Keratinocyte (primary cell): ENCODE measurements at regions not wholly inside any gene's neighbourhood (a gene's known extent, or its start where the extent isn't known, plus 50 kb on each side); places are given as distances from the start of the nearest gene placed in this dataset.

Experiments used
- DNase-seq: peaks from one replicate; pipeline ENCODE4 v3.0.0-alpha.2; 2011; ENCODE audit warnings: low read depth, missing footprints, low spot score
- FAIRE-seq: peaks from 2 replicates; lab custom pipeline; 2011; peaks lifted over from hg19 to GRCh38; lab: Jason Lieb, UNC
- H2AFZ ChIP-seq: 2 replicates; pipeline ENCODE4 v1.6.0; 2012; ENCODE audit warnings: low read length, control low read depth, inconsistent platforms; ENCODE audit not compliant: control insufficient read depth
- H3K27ac ChIP-seq: 2 replicates; pipeline ENCODE4 v1.5.1; 2011; ENCODE audit warnings: low read length; ENCODE audit not compliant: control insufficient read depth, insufficient read depth
- H3K27me3 ChIP-seq: 3 replicates; pipeline ENCODE4 v1.6.0; 2011; ENCODE audit warnings: low read length; ENCODE audit not compliant: control insufficient read depth, insufficient read depth; ENCODE audit errors: extremely low read depth
- H3K36me3 ChIP-seq, 2 experiments: 2 replicates in 1 of 2; 3 replicates in 1 of 2; pipeline ENCODE4 v1.5.1; 2011; ENCODE audit warnings: low read length in 2 of 2, mild to moderate bottlenecking in 1 of 2; ENCODE audit not compliant: control insufficient read depth in 2 of 2, insufficient read depth in 2 of 2; ENCODE audit errors: extremely low read depth in 1 of 2
- H3K4me1 ChIP-seq: 3 replicates; pipeline ENCODE4 v1.5.1; 2011; ENCODE audit warnings: low read length; ENCODE audit not compliant: control insufficient read depth, insufficient read depth; ENCODE audit errors: extremely low read depth
- H3K4me2 ChIP-seq: 3 replicates; pipeline ENCODE4 v1.6.0; 2011; ENCODE audit warnings: low read depth, low read length; ENCODE audit not compliant: control insufficient read depth, insufficient read depth; ENCODE audit errors: extremely low read depth
- H3K4me3 ChIP-seq, 3 experiments: fragments of 200-600 bp in 1 of 3; sonication (generic) in 1 of 3; 2 replicates in 2 of 3; 3 replicates in 1 of 3; pipeline ENCODE4 v1.5.1; 2011 to 2016; ENCODE audit warnings: low read length in 3 of 3, mild to moderate bottlenecking in 3 of 3, control low read depth in 2 of 3, inconsistent platforms in 1 of 3, low read depth in 1 of 3, mixed read lengths in 1 of 3, mixed run types in 1 of 3, moderate library complexity in 1 of 3; ENCODE audit not compliant: control insufficient read depth in 2 of 3, insufficient read depth in 2 of 3; ENCODE audit errors: extremely low read depth in 1 of 3
- H3K79me2 ChIP-seq: 2 replicates; pipeline ENCODE4 v1.6.0; 2012; ENCODE audit warnings: low read length; ENCODE audit not compliant: control insufficient read depth, insufficient read depth
- H3K9ac ChIP-seq: 3 replicates; pipeline ENCODE4 v1.6.0; 2011; ENCODE audit warnings: low read length; ENCODE audit not compliant: control insufficient read depth, insufficient read depth; ENCODE audit errors: extremely low read depth
- H3K9me1 ChIP-seq: 3 replicates; pipeline ENCODE4 v1.6.0; 2011; ENCODE audit warnings: low read length; ENCODE audit not compliant: control insufficient read depth, insufficient read depth; ENCODE audit errors: extremely low read depth
- H3K9me3 ChIP-seq: 2 replicates; pipeline ENCODE4 v1.5.1; 2012; ENCODE audit warnings: low read depth, low read length; ENCODE audit not compliant: control insufficient read depth
- H4K20me1 ChIP-seq: 3 replicates; pipeline ENCODE4 v1.6.0; 2011; ENCODE audit warnings: low read length; ENCODE audit not compliant: control insufficient read depth, insufficient read depth; ENCODE audit errors: extremely low read depth
- EZH2 ChIP-seq: IDR thresholded peaks from one replicate; pipeline ENCODE4 v1.6.1; 2012; ENCODE audit warnings: inconsistent platforms, mild to moderate bottlenecking, low read length, moderate library complexity
- dilution Hi-C: fragments of 300-500 bp; cut with MboI; formaldehyde crosslinking; loops from one replicate; pipeline ENCODE4 v1.7.0; 2020; ENCODE audit warnings: low sequenced_read_pairs; ENCODE audit not compliant: extremely low pct_ligation_motif_present
- TF ChIP-seq, protein P1 (sequence below), 3 experiments: IDR thresholded peaks in 1 of 3; conservative IDR thresholded peaks in 1 of 3; optimal IDR thresholded peaks in 1 of 3; 2 replicates in 2 of 3; 3 replicates in 1 of 3; pipeline versions ENCODE3 to v1.5.1; 2011; ENCODE audit warnings: low read length in 3 of 3, mild to moderate bottlenecking in 3 of 3, moderate library complexity in 2 of 3, control low read depth in 1 of 3, inconsistent platforms in 1 of 3; ENCODE audit not compliant: insufficient read depth in 2 of 3; ENCODE audit errors: extremely low read depth in 1 of 3

GRCh38 chr11:70542811-70543210 is 144.5 kb downstream of the CTTN start:
- no peak overlapping the region for H3K9ac ChIP-seq
- no peak overlapping the region for H3K27ac ChIP-seq
- no peaks in the 10 kb centered on the region for H3K36me3 ChIP-seq
- H3K79me2 ChIP-seq: no peaks in the 10 kb centered on the region
- H3K4me2 ChIP-seq: no peak overlapping the region
- peaks cover 4% of the 10 kb centered on the region for H3K9me3 ChIP-seq
- DNase-seq (no peak), FAIRE-seq (no peak)
- no peak overlapping the region for H3K4me3 ChIP-seq
- TF ChIP-seq, protein P1, sequence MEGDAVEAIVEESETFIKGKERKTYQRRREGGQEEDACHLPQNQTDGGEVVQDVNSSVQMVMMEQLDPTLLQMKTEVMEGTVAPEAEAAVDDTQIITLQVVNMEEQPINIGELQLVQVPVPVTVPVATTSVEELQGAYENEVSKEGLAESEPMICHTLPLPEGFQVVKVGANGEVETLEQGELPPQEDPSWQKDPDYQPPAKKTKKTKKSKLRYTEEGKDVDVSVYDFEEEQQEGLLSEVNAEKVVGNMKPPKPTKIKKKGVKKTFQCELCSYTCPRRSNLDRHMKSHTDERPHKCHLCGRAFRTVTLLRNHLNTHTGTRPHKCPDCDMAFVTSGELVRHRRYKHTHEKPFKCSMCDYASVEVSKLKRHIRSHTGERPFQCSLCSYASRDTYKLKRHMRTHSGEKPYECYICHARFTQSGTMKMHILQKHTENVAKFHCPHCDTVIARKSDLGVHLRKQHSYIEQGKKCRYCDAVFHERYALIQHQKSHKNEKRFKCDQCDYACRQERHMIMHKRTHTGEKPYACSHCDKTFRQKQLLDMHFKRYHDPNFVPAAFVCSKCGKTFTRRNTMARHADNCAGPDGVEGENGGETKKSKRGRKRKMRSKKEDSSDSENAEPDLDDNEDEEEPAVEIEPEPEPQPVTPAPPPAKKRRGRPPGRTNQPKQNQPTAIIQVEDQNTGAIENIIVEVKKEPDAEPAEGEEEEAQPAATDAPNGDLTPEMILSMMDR (optimal IDR thresholded peaks at IDR 0.05 in 1 of 3, IDR thresholded peaks at IDR 0.05 in 1 of 3, conservative IDR thresholded peaks at IDR 0.05 in 1 of 3; ENCODE audit: extremely low read depth in 1 of 3, insufficient read depth in 2 of 3, low read length in 3 of 3): no peak
- no peak for TF ChIP-seq EZH2
- no peaks in the 10 kb centered on the region for H3K9me1 ChIP-seq
- H3K4me1 ChIP-seq: no peaks in the 10 kb centered on the region
- no peak overlapping the region for H2AFZ ChIP-seq
- H4K20me1 ChIP-seq: no peaks in the 10 kb centered on the region
- dilution Hi-C loops: no loop called here
- no peaks in the 10 kb centered on the region for H3K27me3 ChIP-seq

DNA sequence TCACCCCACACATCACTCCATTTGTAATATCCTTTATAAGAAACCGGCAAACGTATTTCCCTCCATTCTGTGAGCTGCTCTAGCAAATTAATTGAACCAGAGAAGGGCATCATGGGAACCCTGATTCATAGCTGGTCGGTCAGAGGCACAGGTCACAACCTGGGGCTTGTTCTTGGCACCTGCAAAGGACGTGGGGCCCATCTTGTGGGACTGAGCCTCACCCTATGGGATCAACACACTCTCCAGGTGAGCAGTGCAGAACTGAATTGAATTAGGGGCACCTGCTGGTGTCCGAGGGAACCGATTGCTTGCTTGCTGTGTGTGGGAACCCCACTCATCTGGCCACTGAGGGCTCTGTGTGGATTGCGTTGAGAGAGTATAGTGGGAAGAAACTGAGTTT is 145.3 kb downstream of the CTTN start:
- Histone ChIP-seq H3K27ac (no peak overlapping the region), H3K9ac (no peak overlapping the region), H2AFZ (no peak overlapping the region), H3K9me1 (no peaks in the 10 kb centered on the region), H3K27me3 (no peaks in the 10 kb centered on the region), H3K36me3 (no peaks in the 10 kb centered on the region), H3K9me3 (peaks cover 2% of the 10 kb centered on the region), H4K20me1 (no peaks in the 10 kb centered on the region), H3K4me1 (no peaks in the 10 kb centered on the region), H3K79me2 (no peaks in the 10 kb centered on the region), H3K4me3 (no peak overlapping the region), H3K4me2 (no peak overlapping the region)
- TF ChIP-seq EZH2: no peak
- TF ChIP-seq, protein P1 (optimal IDR thresholded peaks at IDR 0.05 in 1 of 3, IDR thresholded peaks at IDR 0.05 in 1 of 3, conservative IDR thresholded peaks at IDR 0.05 in 1 of 3; ENCODE audit: extremely low read depth in 1 of 3, insufficient read depth in 2 of 3, low read length in 3 of 3): no peak
- DNase-seq: no peak
- dilution Hi-C loops: no loop called here
- no peak for FAIRE-seq
